SW 1271 (cell line): ENCODE measurements at regions not wholly inside any gene's neighbourhood (a gene's known extent, or its start where the extent isn't known, plus 50 kb on each side); places are given as distances from the start of the nearest gene placed in this dataset.
"Not testable (repeated sequence)": the region's sequence is repeated elsewhere in the genome, so short reads cannot be mapped to it uniquely, and the experiment has no call there.

Source experiments
- DNase-seq, 2 experiments: peaks; one replicate each; lab custom pipeline; 2025; lab: John Stamatoyannopoulos, UW

DNA sequence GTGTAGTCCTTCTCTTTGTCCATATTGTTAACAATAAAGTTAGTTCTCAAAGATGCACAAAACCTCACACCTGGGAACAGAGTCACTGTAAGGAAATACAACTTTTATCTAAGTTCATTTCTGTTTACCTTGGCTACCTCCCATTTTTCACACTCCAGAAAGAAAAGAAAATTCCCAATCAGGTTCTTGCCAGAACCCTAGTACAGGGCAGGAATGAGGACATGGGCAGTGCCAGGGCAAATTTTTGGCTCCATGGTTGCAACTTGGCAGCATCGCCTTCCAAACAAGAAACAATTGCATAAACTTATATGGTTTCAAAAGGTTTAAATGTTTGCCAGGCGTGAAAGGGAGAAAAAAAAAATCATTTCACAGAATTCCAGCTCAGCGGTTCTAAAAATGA is 296.3 kb upstream of the PRKD1 start:
- DNase-seq, result no peak

DNA sequence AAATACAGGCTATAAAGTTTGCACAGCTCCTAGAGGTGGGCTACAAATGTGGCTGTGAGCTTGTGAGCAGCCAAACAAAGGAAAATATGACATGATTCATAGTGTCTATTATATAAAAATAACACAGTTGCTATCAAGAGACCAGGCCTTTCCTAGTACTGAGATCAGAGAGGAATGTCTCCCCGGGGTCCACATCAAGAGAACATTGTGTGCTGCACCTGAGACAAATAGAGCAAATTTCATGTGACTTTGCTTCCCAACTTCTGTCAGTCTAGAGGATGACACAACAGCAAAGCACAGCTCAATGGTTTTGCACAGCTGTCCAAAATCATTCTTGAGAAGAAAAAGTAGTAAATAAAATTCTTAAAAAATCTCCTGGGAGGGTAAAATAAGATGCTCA is 297.5 kb upstream of the PRKD1 start:
- DNase-seq, result no peak

DNA sequence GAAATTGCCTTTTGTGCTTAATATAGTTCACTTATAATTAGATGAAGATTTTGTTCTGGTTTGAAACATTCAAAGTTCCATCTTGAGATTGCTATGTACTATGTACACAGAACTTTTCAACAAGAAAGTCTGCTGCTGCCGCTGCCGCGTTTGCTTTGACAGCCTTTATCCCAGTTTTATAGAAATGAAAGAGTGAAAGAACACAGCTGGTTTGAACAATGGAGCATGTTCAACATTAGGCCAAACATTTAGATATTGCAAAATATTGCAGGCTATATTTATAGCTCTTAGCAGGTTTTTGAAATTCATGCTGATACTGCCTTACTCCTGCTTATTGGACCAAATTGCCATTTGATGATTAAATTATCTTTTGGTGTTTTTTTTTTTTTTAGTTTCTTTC is 299.8 kb upstream of the PRKD1 start:
- DNase-seq, result no peak

DNA sequence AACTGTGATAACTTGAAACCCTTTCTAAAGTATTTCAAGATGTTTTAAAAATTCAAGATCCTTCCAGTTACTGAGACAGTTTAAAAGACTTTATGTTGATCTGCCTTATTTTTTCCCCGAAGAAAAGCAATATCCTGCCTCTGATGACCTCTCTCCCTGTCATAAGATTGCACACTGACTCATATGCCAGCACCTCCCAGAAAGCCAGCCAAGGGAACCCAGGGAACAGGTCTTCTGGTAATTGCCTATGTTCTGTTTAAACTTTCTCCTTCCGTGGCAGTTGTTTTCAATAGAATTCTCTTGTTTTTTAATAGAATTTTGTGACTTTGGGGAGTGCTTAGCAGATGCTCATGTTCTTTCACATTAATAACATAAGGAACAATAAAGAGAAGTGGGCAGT is 300.2 kb upstream of the PRKD1 start:
- DNase-seq, result peak in 1 of 2 experiments; percentile 54

DNA sequence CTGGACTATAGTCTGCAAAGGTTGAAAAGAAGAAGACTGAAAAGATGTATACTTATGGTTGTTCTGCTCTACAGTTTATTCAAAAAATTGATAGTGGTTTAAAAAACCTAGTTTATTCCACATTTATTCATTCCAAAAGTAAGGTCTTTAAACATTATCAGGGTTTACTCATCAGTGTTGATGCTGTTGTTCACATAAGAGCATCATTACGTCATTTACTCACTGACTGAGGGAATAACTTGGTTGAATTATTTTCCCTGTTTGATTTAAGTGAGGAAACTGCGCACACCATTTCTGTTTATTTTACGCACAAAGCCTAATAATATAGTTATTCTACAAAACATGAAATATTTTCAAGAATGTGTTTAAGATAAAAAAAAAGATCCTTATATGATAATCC is 303.1 kb upstream of the PRKD1 start:
- no peak for DNase-seq

DNA sequence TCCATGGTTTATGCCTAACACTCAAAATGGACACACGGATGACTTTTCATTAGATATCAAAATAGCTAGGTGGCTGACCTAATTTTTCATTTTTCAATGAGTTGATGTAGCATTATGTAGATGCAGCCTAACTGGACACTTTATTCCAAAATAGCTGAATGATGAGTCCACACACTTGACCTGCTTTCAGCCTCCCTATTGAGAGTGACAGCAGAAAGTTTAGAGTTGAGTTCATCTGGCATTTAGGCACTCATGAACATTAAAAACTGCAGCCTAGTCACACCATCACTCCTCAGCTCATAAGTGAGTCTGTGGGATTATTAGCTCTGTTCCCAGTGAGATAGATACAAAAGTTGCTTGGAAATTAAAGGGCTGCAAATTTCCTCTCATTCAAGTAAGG is 307.3 kb upstream of the PRKD1 start:
- no peak for DNase-seq

DNA sequence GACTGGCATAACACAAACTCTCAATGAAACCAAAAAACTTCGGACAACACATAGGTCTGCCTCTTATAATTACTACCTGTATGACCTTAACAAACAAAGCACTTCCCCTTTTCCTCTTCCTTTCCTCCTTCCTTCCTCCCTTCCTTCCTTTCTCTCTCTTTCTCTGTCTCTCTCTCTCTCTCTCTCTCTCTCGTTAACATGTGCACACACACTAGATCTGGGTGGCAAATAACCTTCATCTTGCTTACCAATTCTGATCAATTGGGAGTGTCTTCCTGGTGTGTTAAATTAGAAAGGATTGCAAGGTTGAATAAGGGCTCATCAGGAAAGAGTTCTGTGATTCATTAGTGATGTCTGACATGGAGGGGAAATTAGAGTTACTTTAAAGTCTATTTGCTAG is 307.8 kb upstream of the PRKD1 start:
- no peak for DNase-seq

DNA sequence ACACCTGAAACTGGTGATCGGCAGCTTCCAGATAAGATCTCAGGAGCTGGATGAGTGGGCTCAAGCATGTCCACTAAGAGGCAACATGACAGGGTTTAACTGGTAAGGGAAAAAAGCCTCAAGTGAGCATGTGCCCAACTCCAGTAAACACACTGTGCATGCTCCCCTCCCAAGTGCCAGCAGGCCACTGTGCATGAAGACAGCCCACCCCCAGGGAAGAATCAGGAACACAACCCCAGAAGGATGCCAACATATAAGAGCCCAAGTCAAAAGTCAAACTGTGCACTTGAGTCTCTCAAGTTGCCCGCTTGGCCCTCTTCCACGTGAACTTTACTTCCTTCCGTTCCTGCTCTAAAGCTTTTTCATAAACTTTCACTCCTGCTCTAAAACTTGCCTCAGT is 311.3 kb upstream of the PRKD1 start:
- DNase-seq, result no peak

DNA sequence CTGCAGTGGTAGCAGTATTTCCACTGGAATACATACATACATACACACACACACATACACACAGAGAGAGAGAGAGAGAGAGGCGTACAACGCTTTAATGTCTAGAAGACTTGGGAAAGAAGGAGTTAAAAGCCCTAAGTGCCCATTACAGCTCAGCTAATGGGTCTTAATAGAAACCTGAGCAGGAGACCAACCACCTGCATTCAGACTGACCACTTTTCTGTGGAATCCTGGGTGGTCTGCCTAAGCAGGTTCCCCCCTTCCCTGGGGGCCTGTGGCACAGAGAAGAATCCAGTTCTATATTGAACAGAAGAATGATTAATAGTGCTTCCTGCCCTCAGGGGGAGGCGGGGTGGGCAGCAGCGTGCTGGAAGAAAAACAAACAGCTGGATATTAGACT is 312.4 kb upstream of the PRKD1 start:
- DNase-seq, result no peak

DNA sequence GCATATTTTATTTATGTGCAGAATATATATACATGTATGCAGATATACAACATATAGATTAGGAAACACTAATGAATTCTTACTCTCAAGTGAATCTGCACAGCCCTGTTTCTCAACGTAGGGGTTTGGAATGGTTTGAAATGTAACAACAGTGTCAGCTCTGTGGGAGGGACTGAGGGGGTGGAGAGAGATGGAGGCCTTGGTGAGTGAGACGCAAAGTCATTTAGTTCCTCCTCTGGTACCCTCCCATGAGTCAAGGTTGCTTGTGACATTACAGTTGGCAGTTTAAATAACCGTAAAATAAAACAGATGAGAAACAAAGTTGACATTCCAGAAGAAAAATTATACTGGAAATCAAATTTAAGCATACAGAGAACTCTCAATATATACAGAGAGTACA is 313.0 kb upstream of the PRKD1 start:
- no peak for DNase-seq

DNA sequence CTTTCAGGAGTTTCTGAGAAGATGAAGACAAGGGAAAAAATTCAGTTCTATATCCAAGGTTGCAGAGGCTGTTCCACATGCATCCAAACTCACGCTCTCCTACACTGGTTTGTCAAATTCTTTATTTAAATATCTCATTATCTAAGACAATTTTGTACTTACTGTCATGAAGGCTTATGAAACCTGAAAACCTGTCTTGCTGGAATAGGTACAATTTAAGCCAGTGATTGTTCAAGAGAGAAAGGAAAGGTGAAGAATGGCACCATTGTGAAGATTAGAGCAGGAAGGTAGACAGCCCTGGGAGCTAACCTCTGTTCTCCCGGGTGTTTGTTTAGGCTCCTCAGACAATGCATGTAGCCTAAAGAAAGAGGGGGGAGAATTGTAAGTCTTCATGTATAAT is 315.1 kb upstream of the PRKD1 start:
- no peak for DNase-seq

DNA sequence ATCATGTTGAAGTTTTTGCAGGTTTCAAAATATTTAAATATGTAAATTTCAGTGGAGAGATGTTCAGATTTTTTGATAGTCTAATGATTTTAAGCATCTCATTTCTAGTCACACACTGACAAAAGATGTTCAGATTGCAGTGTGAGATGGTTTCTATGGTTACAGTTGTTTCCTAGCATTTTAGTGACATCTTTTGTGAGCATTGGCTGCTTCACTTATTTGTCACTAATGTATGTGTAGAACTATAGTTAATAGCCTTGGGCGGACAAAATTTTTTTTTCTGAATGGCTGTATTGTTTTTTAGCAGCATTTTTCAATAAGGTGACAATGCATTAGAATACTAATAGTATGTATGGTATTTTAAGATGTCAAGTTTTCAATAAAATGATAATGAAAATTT is 315.6 kb upstream of the PRKD1 start:
- no peak for DNase-seq

DNA sequence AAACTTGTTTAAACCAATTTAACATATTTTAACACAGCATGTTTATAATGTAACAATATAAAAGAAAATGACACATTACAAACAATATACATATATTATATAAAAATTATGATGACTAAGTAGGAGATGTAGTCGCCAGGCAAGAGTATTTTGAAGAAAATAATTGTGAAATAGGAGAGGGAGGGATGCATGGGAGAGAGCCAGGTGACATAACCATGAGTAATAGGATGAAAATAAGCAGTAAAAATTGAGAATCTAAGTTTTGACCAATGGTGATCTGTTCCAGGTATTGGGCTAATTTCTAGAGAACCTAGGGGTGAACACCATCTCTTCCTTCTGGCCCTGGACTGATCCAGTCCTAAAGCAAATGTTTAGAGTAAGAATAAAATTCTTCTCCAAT is 315.2 kb upstream of the G2E3 start:
- DNase-seq, result peak in 1 of 2 experiments; percentile 19

DNA sequence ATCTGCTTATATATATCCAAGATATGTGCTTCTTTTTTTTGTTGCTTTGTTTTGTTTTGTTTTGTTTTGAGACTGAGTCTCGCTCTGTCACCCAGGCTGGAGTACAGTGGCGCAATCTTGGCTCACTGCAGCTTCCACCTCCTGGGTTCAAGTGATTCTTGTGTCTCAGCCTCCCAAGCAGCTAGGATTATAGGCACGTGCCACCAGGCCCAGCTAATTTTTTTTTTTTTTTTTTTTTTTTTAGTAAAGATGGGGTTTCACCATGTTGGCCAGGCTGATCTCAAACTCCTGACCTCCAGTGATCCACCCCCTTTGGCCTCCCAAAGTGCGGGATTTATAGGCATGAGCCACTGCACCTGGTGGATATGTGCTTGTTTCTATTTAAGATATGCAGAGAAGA is 314.6 kb upstream of the G2E3 start:
- not testable (repeated sequence) for DNase-seq

DNA sequence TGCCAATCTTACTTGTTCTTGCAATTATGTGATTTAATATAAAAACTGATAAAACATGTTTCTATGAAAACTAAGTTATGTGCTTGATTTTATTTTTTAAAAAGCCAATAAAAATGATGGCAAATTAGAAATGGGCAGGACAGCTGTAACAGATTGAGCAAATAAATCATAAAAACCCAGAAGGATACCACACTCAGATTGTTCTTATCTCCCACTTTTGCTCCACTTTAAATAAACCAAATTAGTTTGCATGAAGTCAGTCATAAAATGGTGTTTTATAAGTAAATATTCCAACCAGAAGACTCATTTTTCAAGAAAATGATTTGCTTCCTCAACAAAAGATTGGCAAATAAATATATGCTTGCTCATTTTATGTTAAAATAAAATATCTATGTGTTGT is 307.9 kb upstream of the G2E3 start:
- no peak for DNase-seq

DNA sequence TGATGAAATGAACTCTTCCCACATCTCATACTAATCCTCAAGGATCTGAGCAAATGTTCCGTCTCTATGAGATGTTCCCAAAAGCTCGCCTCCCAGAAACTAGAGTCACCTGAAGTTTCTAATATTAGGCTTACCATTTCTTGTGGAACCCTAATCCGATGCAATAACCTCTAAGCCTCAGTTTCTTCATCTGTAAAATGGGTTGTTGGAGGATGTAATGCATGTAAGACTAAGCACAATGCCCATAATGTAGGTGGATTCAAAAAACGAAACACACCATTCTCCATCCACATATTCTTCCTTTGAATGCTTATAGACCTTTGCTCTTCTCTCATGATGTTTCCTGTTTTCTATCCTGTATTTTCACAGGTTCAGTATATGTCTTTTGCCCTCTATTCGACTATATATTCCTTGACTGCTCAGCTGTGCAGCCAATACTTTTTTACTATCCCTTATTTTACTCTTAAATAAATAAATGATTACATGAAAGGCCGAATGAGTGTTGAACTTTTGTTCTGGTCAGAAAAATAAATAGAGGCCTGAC is 307.3 kb upstream of the G2E3 start:
- DNase-seq, result no peak

DNA sequence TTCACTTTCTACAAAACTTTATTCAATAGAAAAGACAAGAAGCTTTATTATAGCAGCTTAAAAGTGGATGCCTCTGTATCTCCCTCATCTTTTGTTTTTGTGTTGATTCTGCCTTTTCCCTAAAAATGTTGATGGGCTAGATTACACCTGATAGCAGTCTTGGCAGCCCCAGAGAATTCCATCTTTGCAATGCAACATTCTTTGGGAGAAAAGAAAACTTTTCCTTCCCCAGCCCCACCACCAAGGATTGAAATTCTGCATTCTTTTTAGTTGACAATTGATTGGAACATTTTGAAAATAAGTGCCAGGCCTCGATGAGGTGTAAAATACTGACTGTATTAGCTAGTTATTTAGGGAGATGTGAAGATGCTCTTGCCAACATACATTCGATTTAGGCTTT is 306.8 kb upstream of the G2E3 start:
- no peak for DNase-seq

DNA sequence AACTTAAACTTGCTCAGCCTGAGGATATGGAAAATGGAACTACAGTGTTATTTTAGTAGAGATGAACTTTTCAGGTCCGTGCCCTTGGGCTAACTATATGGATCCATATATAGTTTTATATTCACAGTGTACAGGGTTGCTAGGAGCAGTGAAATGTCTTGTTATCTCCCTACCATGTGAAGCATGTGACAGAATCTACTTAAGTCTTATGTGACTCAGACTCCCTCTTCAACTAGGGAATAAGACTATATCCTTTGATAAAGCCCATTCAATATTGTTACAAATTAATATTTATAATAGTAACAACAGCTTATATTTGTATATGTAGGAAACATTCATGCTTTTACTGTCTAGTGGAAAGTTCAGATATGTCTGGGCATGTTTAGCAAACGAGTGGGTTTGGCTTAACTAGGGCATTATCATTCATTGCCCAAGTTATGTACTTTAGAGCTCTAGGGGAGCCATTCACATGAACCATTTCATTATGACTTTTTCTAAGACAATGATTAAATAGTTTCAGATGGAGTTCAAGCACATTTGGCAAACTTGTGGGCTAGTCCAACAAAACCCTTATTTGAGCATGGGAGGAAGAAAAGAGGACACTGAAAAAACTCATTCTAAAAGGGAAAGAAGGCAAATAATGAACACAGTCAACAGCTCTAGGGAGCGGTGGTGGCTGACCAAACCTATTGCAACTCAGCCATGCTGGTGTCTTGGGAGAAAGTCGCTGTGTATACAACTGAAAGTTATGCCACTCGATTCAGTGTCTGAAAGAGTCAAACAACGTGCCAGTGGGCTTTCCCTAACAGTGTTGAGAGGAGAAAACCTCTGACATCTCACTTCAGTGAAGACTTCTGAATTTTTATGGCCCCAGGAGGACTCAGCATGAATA is 305.9 kb upstream of the G2E3 start:
- DNase-seq, result no peak

DNA sequence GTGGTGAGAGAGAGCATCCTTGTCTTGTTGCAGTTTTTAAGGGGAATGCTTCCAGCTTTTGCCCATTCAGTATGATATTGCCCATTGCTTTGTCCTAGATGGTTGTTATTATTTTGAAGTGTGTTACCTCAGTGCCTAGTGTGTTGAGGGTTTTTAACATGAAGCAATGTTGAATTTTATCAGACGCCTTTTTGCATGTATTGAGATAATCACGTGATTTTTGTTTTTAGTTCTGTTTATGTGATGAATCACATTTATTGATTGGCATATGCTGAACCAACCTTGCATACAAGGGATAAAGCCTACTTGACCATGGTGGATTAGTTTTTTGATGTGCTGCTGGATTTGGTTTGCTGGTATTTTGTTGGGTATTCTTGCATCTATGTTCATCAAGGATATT is 302.3 kb upstream of the G2E3 start:
- DNase-seq, result no peak

DNA sequence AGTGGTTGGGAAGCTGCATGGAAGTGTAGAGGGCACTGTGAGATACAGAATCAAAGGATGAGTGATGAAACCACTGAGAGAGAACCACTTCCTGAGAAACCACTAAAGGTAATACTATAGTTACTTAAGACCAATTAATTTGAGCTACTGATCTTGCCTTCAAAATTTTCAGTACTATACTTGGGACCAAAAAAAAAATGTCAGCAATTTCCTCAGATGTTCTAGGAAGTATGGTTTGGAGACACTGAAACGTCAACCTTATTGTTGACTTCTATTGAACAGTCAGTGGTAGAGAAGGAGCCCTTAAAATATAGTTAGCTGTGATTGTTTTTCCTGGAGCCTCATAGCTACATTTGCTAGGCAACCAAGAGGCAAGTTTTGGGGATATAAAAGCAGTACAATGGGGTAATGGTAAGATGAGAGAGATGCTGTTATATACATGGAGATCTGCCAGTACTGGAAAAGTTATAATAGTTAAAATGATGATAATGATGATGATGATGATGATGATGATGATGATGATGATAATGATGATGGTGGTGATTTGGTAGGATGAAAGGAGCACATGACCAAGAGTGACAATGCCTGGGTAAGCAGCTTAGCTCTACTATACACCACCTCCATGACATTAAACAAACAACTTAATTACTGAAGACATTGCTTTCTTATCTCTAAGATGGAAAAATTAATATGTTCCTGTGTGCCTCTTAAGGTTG is 300.9 kb upstream of the G2E3 start:
- no peak for DNase-seq

DNA sequence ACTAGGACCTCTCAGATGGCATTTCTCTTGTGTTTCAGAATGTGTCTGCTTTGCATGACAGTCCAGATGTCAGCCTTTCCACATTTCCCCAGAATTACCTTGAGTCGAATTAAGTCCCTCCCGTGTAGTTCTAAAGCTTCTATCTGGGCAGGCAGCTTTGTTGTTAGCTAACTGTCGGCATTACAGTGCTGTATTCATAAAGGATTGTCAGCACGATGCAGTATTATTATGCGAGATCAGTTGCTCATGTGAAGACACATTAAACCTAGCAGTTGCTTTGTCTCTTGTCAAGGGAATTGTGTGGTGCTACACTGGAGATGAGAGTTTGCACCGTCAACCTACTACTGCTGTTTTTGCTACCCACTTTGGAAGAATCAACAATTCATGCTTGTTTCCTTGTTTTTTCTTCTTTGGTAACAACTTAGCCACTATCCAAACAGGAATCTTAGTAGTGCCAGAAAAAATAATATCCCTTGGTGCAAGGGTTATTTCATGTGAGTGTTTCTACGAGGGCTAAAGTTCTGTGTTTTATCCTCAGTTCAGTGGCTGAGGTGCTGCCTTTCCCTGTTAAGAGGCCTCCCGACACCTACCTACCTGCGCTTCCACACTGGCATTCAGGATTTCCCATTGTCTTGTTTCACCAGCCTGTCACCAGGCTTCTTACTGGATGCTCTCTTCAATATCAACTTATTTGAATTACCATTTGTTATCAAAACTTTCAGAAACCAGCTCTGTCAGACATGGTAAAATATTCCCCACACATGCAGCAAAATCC is 297.9 kb upstream of the G2E3 start:
- DNase-seq, result no peak

DNA sequence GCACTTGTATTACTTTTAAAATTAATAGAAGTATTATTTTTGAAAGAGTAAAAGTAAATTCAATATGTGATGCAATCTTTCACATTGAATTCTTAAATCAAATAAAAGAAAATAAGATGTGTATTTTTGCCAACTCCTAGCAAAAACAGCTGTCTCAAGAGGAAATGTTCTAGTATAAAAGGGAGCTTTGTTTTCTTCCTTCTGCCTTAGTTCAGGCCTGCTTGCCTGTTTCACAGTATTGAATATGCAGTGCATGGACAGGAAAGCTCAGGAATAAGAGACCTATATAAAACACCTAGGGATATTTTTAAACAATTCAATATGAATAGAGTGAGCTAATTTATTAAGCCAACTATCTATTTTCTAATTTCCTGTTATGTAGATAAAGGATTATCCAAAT is 294.8 kb upstream of the G2E3 start:
- no peak for DNase-seq

DNA sequence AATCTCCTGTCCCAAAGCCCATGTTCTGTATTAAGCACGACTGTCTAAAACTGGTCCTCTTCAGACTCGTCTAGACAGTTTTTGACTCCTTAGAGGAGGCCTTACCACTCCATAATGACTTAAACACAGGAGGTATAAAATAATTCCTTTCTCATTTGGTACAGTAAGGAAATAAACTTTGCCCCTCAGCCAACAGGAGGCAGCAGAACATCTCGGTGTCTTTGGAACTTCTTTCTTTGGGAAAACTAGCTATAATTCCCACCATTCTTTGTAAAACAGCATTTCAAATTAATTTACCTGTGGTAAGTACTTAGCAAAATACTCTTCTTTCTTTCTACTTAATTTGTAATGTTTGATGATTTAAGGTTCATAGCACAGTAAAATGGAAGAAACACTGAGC is 292.7 kb upstream of the G2E3 start:
- DNase-seq, result no peak
